HFF-Myc (cell line): ENCODE measurements at regions not wholly inside any gene's neighbourhood (a gene's known extent, or its start where the extent isn't known, plus 50 kb on each side); places are given as distances from the start of the nearest gene placed in this dataset.

Source experiments
- DNase-seq: peaks from one replicate; pipeline ENCODE4 v3.0.0-alpha.2; 2011; ENCODE audit warnings: low read depth; ENCODE audit errors: extremely low read depth
- H3K4me3 ChIP-seq: replicated peaks from 2 replicates; pipeline ENCODE4 v1.5.1; 2011; ENCODE audit warnings: low read depth, mild to moderate bottlenecking, control low read depth, low read length
- CTCF ChIP-seq: IDR thresholded peaks from 2 replicates; pipeline ENCODE4 v1.5.1; 2012; ENCODE audit warnings: mild to moderate bottlenecking, low read depth, low read length, control low read depth; ENCODE audit errors: missing control alignments

GRCh38 chr5:67381236-67381880 lies 184.8 kb upstream of the CD180 start:
- no peak overlapping the region for H3K4me3 ChIP-seq
- no peak for DNase-seq
- no peak for TF ChIP-seq CTCF

GRCh38 chr5:67380431-67380830 lies 183.8 kb upstream of the CD180 start:
- no peak for DNase-seq
- no peak overlapping the region for H3K4me3 ChIP-seq
- TF ChIP-seq CTCF = no peak

- TF ChIP-seq CTCF = no peak
- no peak overlapping the region for H3K4me3 ChIP-seq
- no peak for DNase-seq
Measured at GRCh38 chr5:67379753-67380152, 183.2 kb upstream of the CD180 start.

GRCh38 chr5:67378256-67378655 lies 181.7 kb upstream of the CD180 start:
- no peak for DNase-seq
- TF ChIP-seq CTCF = no peak
- H3K4me3 ChIP-seq = no peak overlapping the region

GRCh38 chr5:67377631-67378030 lies 181.0 kb upstream of the CD180 start:
- DNase-seq = no peak
- TF ChIP-seq CTCF = no peak
- no peak overlapping the region for H3K4me3 ChIP-seq

- DNase-seq = no peak
- H3K4me3 ChIP-seq = no peak overlapping the region
- TF ChIP-seq CTCF = peak; percentile 25
Measured at GRCh38 chr5:67375606-67376005, 179.0 kb upstream of the CD180 start.

- TF ChIP-seq CTCF = no peak
- no peak for DNase-seq
- H3K4me3 ChIP-seq = no peak overlapping the region
Measured at GRCh38 chr5:67374378-67374777, 177.8 kb upstream of the CD180 start.
